ENCODE measurements at regions not wholly inside any gene's neighbourhood (a gene's known extent, or its start where the extent isn't known, plus 50 kb on each side); places are given as distances from the start of the nearest gene placed in this dataset.

GRCh38 chr7:32264702-32265284, 194.6 kb upstream of the PDE1C start:
- no peak for TF ChIP-seq CEBPB (IDR thresholded peaks at IDR 0.05)
- TF ChIP-seq USF1 (IDR thresholded peaks at IDR 0.05): no peak
- no peak for TF ChIP-seq REST (IDR thresholded peaks at IDR 0.05; ENCODE audit: low read depth)
- no peak for TF ChIP-seq MAX (IDR thresholded peaks at IDR 0.05)
- no peak for TF ChIP-seq RAD21 (IDR thresholded peaks at IDR 0.05; ENCODE audit: low read depth)
- no peak for TF ChIP-seq EP300 (IDR thresholded peaks at IDR 0.05; ENCODE audit: borderline replicate concordance)
- no peak for TF ChIP-seq ZBTB7A (IDR thresholded peaks at IDR 0.05; ENCODE audit: low read depth)

Data from Ishikawa (cell line).